Activated T-cell treated with anti-CD3 and anti-CD28 coated beads for 24 hours (primary cell): ENCODE measurements at regions not wholly inside any gene's neighbourhood (a gene's known extent, or its start where the extent isn't known, plus 50 kb on each side); places are given as distances from the start of the nearest gene placed in this dataset.
"Not testable (repeated sequence)": the region's sequence is repeated elsewhere in the genome, so short reads cannot be mapped to it uniquely, and the experiment has no call there.

Experiments
- DNase-seq: peaks from one replicate; pipeline ENCODE4 v3.0.0-alpha.2; 2020; ENCODE audit warnings: low read depth

GRCh38 chr7:87007038-87007437 is 52.4 kb downstream of the ELAPOR2 start:
- no peak for DNase-seq

GRCh38 chr7:87004956-87005355 is 54.5 kb downstream of the ELAPOR2 start:
- no peak for DNase-seq

GRCh38 chr7:87003872-87004798 is 55.3 kb downstream of the ELAPOR2 start:
- no peak for DNase-seq

GRCh38 chr7:87001214-87001613 is 58.2 kb downstream of the ELAPOR2 start:
- DNase-seq = no peak

GRCh38 chr7:87000344-87000743 is 59.1 kb downstream of the ELAPOR2 start:
- DNase-seq = no peak

GRCh38 chr7:86999750-87000149 is 59.7 kb downstream of the ELAPOR2 start:
- DNase-seq = no peak

GRCh38 chr7:86995814-86996213 is 63.6 kb downstream of the ELAPOR2 start:
- DNase-seq = no peak

- no peak for DNase-seq
These were observed 64.3 kb downstream of the ELAPOR2 start for GRCh38 chr7:86995052-86995725.

- no peak for DNase-seq
These were observed 67.7 kb downstream of the ELAPOR2 start for GRCh38 chr7:86991771-86992191.

GRCh38 chr7:86991093-86991769 is 68.2 kb downstream of the ELAPOR2 start:
- DNase-seq = no peak

GRCh38 chr7:86989407-86989806 is 70.0 kb downstream of the ELAPOR2 start:
- DNase-seq = no peak

GRCh38 chr7:86987834-86988233 is 71.6 kb downstream of the ELAPOR2 start:
- DNase-seq = not testable (repeated sequence)

GRCh38 chr7:86987358-86987757 is 72.1 kb downstream of the ELAPOR2 start:
- not testable (repeated sequence) for DNase-seq

GRCh38 chr7:86985342-86985741 is 74.1 kb downstream of the ELAPOR2 start:
- DNase-seq = not testable (repeated sequence)

- not testable (repeated sequence) for DNase-seq
These were observed 75.8 kb downstream of the ELAPOR2 start for GRCh38 chr7:86983654-86984053.

GRCh38 chr7:86981937-86982336 is 77.5 kb downstream of the ELAPOR2 start:
- not testable (repeated sequence) for DNase-seq

- no peak for DNase-seq
These were observed 78.3 kb downstream of the ELAPOR2 start for GRCh38 chr7:86981127-86981526.

- DNase-seq = no peak
These were observed 79.2 kb downstream of the ELAPOR2 start for GRCh38 chr7:86980223-86980622.

- peak; percentile 4 for DNase-seq
These were observed 80.5 kb downstream of the ELAPOR2 start for GRCh38 chr7:86978808-86979506.

- no peak for DNase-seq
These were observed 82.5 kb downstream of the ELAPOR2 start for GRCh38 chr7:86976958-86977357.

GRCh38 chr7:86975914-86976313 is 83.5 kb downstream of the ELAPOR2 start:
- DNase-seq = no peak

GRCh38 chr7:86975449-86975848 is 84.0 kb downstream of the ELAPOR2 start:
- DNase-seq = no peak
